Coronary artery (tissue), 2 donors: ENCODE measurements at regions not wholly inside any gene's neighbourhood (a gene's known extent, or its start where the extent isn't known, plus 50 kb on each side); places are given as distances from the start of the nearest gene placed in this dataset.

ENCODE experiments used
- DNase-seq: peaks from one replicate; pipeline ENCODE4 v3.0.0-alpha.2; 2017; ENCODE audit warnings: low spot score
- H3K27ac ChIP-seq, 2 donors: fragments of 200-600 bp; sonication (generic); one replicate each; pipeline ENCODE4 v1.5.1; 2016 to 2019
- H3K4me3 ChIP-seq: fragments of 200-600 bp; sonication (generic); 2 replicates; pipeline ENCODE4 v1.5.1; 2016; ENCODE audit warnings: mild to moderate bottlenecking, moderate library complexity
- TF ChIP-seq, protein P1 (sequence below): fragments of 200-600 bp; sonication (generic); IDR thresholded peaks from one replicate; pipeline ENCODE4 v1.5.1; 2019; ENCODE audit warnings: antibody characterized with exemption

DNA sequence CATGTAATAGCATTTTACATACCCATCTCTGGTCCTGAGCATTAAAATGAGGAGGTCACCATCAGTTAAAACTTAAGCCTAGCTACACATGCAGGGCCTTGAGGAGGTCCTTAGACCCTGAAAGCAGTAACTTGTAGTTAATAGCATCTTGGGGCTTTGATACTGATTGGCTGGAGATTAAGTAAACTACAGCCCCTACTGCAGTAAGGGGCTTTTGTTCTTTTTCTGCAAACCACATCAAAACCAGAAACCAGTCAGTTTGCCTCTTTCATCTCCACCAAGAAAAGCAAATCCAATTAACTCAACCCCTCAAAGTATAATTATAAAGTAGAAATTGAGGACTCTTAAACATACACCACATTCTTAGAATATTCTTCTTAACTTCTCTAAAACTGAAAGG, 622.7 kb downstream of the ZPLD1 start:
- Histone ChIP-seq H3K4me3 (no peak overlapping the region), H3K27ac (no peak overlapping the region)
- no peak for DNase-seq
- TF ChIP-seq, protein P1, sequence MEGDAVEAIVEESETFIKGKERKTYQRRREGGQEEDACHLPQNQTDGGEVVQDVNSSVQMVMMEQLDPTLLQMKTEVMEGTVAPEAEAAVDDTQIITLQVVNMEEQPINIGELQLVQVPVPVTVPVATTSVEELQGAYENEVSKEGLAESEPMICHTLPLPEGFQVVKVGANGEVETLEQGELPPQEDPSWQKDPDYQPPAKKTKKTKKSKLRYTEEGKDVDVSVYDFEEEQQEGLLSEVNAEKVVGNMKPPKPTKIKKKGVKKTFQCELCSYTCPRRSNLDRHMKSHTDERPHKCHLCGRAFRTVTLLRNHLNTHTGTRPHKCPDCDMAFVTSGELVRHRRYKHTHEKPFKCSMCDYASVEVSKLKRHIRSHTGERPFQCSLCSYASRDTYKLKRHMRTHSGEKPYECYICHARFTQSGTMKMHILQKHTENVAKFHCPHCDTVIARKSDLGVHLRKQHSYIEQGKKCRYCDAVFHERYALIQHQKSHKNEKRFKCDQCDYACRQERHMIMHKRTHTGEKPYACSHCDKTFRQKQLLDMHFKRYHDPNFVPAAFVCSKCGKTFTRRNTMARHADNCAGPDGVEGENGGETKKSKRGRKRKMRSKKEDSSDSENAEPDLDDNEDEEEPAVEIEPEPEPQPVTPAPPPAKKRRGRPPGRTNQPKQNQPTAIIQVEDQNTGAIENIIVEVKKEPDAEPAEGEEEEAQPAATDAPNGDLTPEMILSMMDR: no peak

DNA sequence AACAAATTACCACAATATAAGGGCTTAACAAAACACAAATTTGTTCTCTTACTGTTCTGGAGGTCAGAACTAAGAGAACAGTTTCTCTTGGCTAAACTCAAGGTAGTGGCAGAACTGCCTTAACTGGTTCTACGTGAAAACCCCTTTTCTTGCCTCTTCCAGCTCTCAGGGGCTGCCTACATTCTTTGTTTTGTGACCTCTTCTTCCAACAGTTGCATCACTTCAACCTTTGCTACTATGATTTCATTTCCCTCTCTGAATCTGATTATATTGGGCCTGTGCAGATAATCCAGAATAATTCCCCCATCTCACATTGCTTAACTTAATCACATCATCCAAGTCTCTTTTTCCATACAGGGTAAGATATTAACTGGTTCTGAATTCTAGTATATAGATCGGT, 624.6 kb downstream of the ZPLD1 start:
- Histone ChIP-seq H3K27ac (no peak overlapping the region), H3K4me3 (no peak overlapping the region)
- DNase-seq: no peak
- TF ChIP-seq, protein P1: no peak

DNA sequence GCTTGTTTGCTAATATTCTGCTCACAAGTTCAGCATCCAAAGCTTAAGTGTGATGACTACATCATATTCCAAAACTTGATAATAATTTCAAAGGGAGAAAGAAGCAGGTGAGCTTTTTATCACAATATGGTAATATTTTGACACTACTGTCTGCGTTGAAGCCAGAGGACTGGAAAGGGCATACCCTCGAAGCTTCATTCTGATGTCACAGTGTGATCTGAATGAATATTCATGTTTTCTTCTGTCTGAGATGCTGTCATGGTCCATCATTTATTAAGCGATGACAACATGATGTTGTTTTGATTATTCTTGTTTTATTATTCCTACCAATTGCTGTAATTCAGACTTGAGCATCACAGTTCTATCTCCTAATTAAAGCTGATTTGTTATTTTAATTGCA, 625.4 kb downstream of the ZPLD1 start:
- no peak for DNase-seq
- TF ChIP-seq, protein P1: no peak
- H3K27ac ChIP-seq: no peak overlapping the region
- H3K4me3 ChIP-seq: no peak overlapping the region

DNA sequence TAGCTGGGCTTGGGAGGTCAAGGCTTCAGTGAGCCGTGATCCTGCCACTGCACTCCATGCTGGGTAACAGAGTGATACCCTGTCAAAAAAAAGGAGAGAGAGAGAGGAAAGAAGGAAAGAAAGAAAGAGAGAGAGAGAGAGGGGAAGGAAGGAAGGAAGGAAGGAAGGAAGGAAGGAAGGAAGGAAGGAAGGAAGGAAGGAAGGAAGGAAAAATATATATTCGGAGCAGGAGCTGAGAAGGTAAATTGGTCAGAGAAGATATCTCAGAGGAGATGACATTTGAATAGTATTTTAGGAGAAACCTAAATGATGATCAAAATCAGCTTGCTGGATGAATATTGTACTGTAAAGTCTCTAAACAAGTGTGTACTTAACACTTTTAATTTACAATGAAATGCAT, 633.1 kb downstream of the ZPLD1 start:
- no peak for DNase-seq
- Histone ChIP-seq H3K27ac (no peak overlapping the region), H3K4me3 (no peak overlapping the region)
- TF ChIP-seq, protein P1: no peak

DNA sequence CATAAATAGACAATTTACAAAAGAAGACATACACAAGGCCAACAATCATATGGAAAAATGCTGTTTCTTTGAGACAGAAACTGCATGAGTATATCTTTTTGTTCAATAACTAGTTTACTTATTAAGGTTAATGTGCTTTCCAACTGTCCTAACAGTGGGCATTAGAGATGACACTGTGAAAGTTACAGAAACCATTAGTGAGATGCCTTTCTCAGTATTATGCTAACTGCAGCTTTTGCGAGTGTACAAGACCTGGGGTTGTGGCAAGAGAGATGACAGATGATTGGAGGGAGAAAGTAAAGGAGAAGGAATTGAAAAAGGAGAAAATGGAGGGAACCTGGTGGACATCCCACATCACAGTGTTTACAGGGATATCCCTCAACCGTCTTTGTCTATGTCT, 640.5 kb downstream of the ZPLD1 start:
- Histone ChIP-seq H3K27ac (no peak overlapping the region), H3K4me3 (no peak overlapping the region)
- TF ChIP-seq, protein P1: no peak
- DNase-seq: no peak

DNA sequence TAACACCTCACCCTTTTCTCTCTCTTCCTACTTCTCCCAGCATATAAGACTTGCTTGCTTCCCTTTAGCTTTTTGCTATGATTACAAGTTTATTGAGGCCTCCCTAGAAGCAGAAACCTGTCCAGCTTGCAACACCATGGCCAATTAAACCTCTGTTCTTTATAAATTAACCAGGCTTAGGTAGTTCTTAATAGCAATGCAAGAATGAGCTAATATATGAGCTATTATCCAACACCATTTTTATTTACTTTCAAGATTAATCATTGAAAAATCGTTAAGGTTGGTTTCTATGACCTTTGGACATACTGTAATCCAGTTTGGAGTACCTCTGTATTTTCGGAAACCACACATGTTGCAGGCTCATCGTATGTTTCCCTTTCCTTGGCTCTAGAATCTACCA, 643.1 kb downstream of the ZPLD1 start:
- TF ChIP-seq, protein P1: no peak
- no peak overlapping the region for H3K27ac ChIP-seq
- no peak overlapping the region for H3K4me3 ChIP-seq
- DNase-seq: no peak

DNA sequence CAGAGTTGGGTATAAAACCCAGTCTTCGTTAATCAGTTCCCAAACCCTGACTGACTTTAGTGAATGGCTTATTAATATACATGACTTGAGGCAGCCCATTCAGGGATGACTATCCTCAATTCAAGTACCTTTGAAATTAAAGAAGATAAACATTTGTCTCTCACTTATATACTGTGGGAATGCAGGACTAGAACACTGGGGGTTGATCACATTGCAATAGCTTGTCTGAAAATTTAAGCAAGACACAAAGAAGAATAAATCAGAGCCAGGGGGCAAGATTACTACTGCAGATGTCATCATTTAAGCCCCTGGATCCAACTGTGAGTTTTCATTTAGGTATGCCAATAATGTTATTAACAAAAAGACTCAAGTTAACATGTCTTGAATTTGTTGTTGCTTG, 647.7 kb downstream of the ZPLD1 start:
- TF ChIP-seq, protein P1: no peak
- no peak for DNase-seq
- Histone ChIP-seq H3K4me3 (no peak overlapping the region), H3K27ac (no peak overlapping the region)
